ENCODE measurements at regions not wholly inside any gene's neighbourhood (a gene's known extent, or its start where the extent isn't known, plus 50 kb on each side); places are given as distances from the start of the nearest gene placed in this dataset.

DNA sequence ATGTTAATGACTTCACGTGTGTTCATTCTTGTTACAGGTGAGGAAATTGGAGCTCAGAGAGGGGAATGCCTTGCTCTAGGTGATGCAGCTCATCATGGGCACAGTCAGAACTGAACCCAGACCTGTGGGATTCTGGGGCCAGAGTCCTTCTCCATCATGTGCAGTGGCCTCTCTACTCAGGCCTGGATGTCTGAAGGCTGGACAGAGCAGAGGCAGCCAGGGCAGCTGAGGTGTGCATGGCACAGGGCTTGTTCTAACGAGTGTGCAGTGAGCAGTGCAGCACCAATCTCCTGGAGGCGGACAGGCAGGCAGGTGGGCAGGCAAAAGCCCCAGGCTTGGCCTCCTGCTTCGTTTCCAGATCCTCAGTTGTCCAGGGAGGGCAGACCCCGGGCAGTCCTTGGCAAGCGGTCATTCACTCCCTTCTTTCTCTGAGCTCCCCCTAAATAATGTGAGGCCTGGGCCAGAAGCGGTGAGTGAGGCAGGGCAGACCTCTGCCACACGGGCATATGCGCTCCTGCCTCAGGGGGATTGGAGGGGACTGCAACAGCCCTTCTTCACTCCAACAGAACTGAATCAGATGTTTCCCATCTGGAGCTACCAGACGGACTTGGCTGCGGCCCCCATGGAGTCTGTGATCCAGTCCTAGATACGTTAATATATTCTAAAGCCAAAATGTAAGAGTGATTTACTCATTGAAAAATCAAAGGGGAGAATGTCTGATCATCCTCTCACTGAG is 68.7 kb upstream of the FSTL4 start:
- TF ChIP-seq, protein P1, sequence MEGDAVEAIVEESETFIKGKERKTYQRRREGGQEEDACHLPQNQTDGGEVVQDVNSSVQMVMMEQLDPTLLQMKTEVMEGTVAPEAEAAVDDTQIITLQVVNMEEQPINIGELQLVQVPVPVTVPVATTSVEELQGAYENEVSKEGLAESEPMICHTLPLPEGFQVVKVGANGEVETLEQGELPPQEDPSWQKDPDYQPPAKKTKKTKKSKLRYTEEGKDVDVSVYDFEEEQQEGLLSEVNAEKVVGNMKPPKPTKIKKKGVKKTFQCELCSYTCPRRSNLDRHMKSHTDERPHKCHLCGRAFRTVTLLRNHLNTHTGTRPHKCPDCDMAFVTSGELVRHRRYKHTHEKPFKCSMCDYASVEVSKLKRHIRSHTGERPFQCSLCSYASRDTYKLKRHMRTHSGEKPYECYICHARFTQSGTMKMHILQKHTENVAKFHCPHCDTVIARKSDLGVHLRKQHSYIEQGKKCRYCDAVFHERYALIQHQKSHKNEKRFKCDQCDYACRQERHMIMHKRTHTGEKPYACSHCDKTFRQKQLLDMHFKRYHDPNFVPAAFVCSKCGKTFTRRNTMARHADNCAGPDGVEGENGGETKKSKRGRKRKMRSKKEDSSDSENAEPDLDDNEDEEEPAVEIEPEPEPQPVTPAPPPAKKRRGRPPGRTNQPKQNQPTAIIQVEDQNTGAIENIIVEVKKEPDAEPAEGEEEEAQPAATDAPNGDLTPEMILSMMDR (conservative IDR thresholded peaks at IDR 0.05; ENCODE audit: low read depth, low read length), result no peak
- no peak for TF ChIP-seq EZH2 (IDR thresholded peaks at IDR 0.05; ENCODE audit: low read length, unreplicated experiment)

All from PC-3 (cell line).